A549 (cell line): ENCODE measurements at regions not wholly inside any gene's neighbourhood (a gene's known extent, or its start where the extent isn't known, plus 50 kb on each side); places are given as distances from the start of the nearest gene placed in this dataset.

Experiments used
- CTCF ChIP-seq: fragments of >200 bp; sonication (Bioruptor Twin); formaldehyde crosslinking; IDR thresholded peaks from 3 replicates; pipeline ENCODE4 v1.5.1; 2016
- MYC ChIP-seq: IDR thresholded peaks from 2 replicates; pipeline ENCODE4 v1.6.1; 2012; ENCODE audit warnings: mild to moderate bottlenecking, inconsistent platforms, low read length, improper control_type of control experiment, borderline replicate concordance

- no peak for TF ChIP-seq MYC
- TF ChIP-seq CTCF: no peak
These were observed 139.8 kb upstream of the SRRM4 start for GRCh38 chr12:118841588-118841987.
